ENCODE measurements at regions not wholly inside any gene's neighbourhood (a gene's known extent, or its start where the extent isn't known, plus 50 kb on each side); places are given as distances from the start of the nearest gene placed in this dataset.

DNA sequence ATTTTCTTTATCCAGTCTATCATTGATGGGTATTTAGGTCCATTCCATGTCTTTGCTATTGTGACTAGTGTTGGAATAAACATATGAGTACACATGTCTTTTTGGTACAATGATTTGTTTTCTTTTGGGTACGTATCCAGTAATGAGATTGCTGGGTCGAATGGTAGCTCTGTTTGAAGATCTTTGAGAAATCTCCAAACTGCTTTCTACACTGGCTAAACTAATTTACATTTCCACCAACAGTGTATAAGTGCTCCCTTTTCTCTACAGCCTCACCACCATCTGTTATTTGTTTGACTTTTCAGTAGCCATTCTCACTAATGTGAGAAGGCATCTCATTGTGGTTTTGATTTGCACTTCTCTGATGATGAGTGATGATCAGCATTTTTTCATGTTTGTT is 103.7 kb downstream of the GOSR1 start:
- TF ChIP-seq, protein P1, sequence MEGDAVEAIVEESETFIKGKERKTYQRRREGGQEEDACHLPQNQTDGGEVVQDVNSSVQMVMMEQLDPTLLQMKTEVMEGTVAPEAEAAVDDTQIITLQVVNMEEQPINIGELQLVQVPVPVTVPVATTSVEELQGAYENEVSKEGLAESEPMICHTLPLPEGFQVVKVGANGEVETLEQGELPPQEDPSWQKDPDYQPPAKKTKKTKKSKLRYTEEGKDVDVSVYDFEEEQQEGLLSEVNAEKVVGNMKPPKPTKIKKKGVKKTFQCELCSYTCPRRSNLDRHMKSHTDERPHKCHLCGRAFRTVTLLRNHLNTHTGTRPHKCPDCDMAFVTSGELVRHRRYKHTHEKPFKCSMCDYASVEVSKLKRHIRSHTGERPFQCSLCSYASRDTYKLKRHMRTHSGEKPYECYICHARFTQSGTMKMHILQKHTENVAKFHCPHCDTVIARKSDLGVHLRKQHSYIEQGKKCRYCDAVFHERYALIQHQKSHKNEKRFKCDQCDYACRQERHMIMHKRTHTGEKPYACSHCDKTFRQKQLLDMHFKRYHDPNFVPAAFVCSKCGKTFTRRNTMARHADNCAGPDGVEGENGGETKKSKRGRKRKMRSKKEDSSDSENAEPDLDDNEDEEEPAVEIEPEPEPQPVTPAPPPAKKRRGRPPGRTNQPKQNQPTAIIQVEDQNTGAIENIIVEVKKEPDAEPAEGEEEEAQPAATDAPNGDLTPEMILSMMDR (IDR thresholded peaks at IDR 0.05) = no peak
- TF ChIP-seq POLR2A (IDR thresholded peaks at IDR 0.05) = no peak

Measured in lower leg skin (tissue), 3 donors.